H1 (cell line): ENCODE measurements at regions not wholly inside any gene's neighbourhood (a gene's known extent, or its start where the extent isn't known, plus 50 kb on each side); places are given as distances from the start of the nearest gene placed in this dataset.

ENCODE experiments used
- CTCF ChIA-PET: fragments of 300-600 bp; sonication (Branson Sonifier 250); formaldehyde crosslinking; loops from one replicate; lab custom pipeline; 2021; ENCODE audit not compliant: partially characterized antibody; lab: Charles Lee
- POLR2A ChIA-PET: fragments of 300-600 bp; sonication (Branson Sonifier 250); formaldehyde crosslinking; loops from one replicate; lab custom pipeline; 2021; ENCODE audit warnings: inconsistent platforms; ENCODE audit not compliant: partially characterized antibody; lab: Charles Lee
- DNase-seq, 2 experiments: peaks; one replicate each; pipeline versions ENCODE4 v3.0.0 to v3.0.0-alpha.2; 2010 to 2022; ENCODE audit warnings: low spot score in 2 of 2, low read depth in 1 of 2, mixed read lengths in 1 of 2
- FAIRE-seq: peaks from 2 replicates; lab custom pipeline; 2011; peaks lifted over from hg19 to GRCh38; lab: Jason Lieb, UNC
- H2AFZ ChIP-seq: 2 replicates; pipeline ENCODE4 v1.8.1; 2012; ENCODE audit warnings: low read length, inconsistent platforms
- H2AK5ac ChIP-seq: 2 replicates; pipeline ENCODE4 v1.6.1; 2013; ENCODE audit warnings: low read depth, low read length
- H2BK120ac ChIP-seq: replicated peaks from 2 replicates; pipeline ENCODE3; 2013; ENCODE audit warnings: low read depth, low read length, inconsistent platforms
- H2BK12ac ChIP-seq: 2 replicates; pipeline ENCODE4 v1.6.1; 2013; ENCODE audit warnings: low read depth, low read length
- H2BK15ac ChIP-seq: 2 replicates; pipeline ENCODE4 v1.6.1; 2013; ENCODE audit warnings: low read length
- H2BK20ac ChIP-seq: 2 replicates; pipeline ENCODE4 v1.6.1; 2013; ENCODE audit warnings: low read length
- H2BK5ac ChIP-seq: 2 replicates; pipeline ENCODE4 v1.6.1; 2013; ENCODE audit warnings: low read depth, low read length
- H3K14ac ChIP-seq: 2 replicates; pipeline ENCODE4 v1.6.1; 2013; ENCODE audit warnings: inconsistent platforms; ENCODE audit not compliant: insufficient read length
- H3K18ac ChIP-seq: 2 replicates; pipeline ENCODE4 v1.6.1; 2013; ENCODE audit warnings: low read length; ENCODE audit errors: extremely low read depth
- H3K23ac ChIP-seq: 2 replicates; pipeline ENCODE4 v1.6.1; 2013; ENCODE audit warnings: inconsistent platforms; ENCODE audit not compliant: insufficient read length
- H3K23me2 ChIP-seq: 2 replicates; pipeline ENCODE4 v1.6.1; 2013; ENCODE audit warnings: low read depth, low read length
- H3K27ac ChIP-seq: 2 replicates; pipeline ENCODE4 v1.6.1; 2011; ENCODE audit warnings: low read depth, low read length, inconsistent platforms
- H3K27me3 ChIP-seq, 4 experiments: replicated peaks in 1 of 4; 1 replicate in 1 of 4; 2 replicates in 3 of 4; pipeline versions ENCODE4 v1.6.1 to v1.8.1; 2011 to 2013; ENCODE audit warnings: low read length in 3 of 4, mild to moderate bottlenecking in 3 of 4, inconsistent platforms in 2 of 4, mixed read lengths in 2 of 4, moderate library complexity in 1 of 4; ENCODE audit not compliant: control insufficient read depth in 3 of 4, insufficient read depth in 3 of 4; ENCODE audit errors: extremely low read depth in 1 of 4
- H3K36me3 ChIP-seq, 4 experiments: 2 replicates each; pipeline versions ENCODE4 v1.6.1 to v1.8.1; 2011 to 2013; ENCODE audit warnings: mild to moderate bottlenecking in 4 of 4, low read length in 3 of 4, moderate library complexity in 2 of 4, control low read depth in 1 of 4, inconsistent platforms in 1 of 4; ENCODE audit not compliant: insufficient read depth in 4 of 4, control insufficient read depth in 2 of 4
- H3K4ac ChIP-seq: replicated peaks from 2 replicates; pipeline ENCODE3; 2013; ENCODE audit warnings: low read length, low read depth, mixed read lengths, inconsistent platforms; ENCODE audit not compliant: insufficient read length
- H3K4me1 ChIP-seq, 4 experiments: replicated peaks in 1 of 4; 1 replicate in 1 of 4; 2 replicates in 3 of 4; pipeline versions ENCODE4 v1.6.1 to v1.8.1; 2011 to 2013; ENCODE audit warnings: low read length in 3 of 4, inconsistent platforms in 2 of 4, mixed read lengths in 1 of 4; ENCODE audit not compliant: insufficient read depth in 4 of 4, control insufficient read depth in 3 of 4
- H3K4me2 ChIP-seq, 2 experiments: 2 replicates each; pipeline versions ENCODE4 v1.6.1 to v1.8.1; 2011 to 2013; ENCODE audit warnings: low read depth in 2 of 2, low read length in 2 of 2, control low read depth in 1 of 2, inconsistent platforms in 1 of 2, mild to moderate bottlenecking in 1 of 2; ENCODE audit not compliant: insufficient read depth in 1 of 2
- H3K4me3 ChIP-seq, 4 experiments: fragments of 200-600, 300-600 bp in 1 of 4; sonication (generic), shearing (Covaris generic), sonication (Bioruptor Twin) in 1 of 4; 2 replicates each; pipeline versions ENCODE4 v1.5.1 to v1.8.1; 2011 to 2016; ENCODE audit warnings: low read length in 4 of 4, low read depth in 3 of 4, control low read depth in 2 of 4, inconsistent platforms in 2 of 4, mild to moderate bottlenecking in 2 of 4, mixed read lengths in 1 of 4, moderate library complexity in 1 of 4; ENCODE audit not compliant: insufficient read depth in 2 of 4; ENCODE audit errors: extremely low read depth in 1 of 4
- H3K56ac ChIP-seq: replicated peaks from 2 replicates; pipeline ENCODE3; 2013; ENCODE audit warnings: low read depth, mild to moderate bottlenecking, mixed read lengths, low read length, inconsistent platforms; ENCODE audit not compliant: insufficient read length
- H3K79me1 ChIP-seq: 2 replicates; pipeline ENCODE4 v1.6.1; 2013; ENCODE audit warnings: low read depth, low read length, control low read depth
- H3K79me2 ChIP-seq, 2 experiments: 2 replicates each; pipeline versions ENCODE4 v1.6.1 to v1.8.1; 2012 to 2013; ENCODE audit warnings: low read length in 2 of 2, mild to moderate bottlenecking in 2 of 2, inconsistent platforms in 1 of 2; ENCODE audit not compliant: insufficient read depth in 2 of 2, control insufficient read depth in 1 of 2
- H3K9ac ChIP-seq, 4 experiments: replicated peaks in 1 of 4; 1 replicate in 1 of 4; 2 replicates in 3 of 4; pipeline versions ENCODE4 v1.6.1 to v1.8.1; 2011 to 2013; ENCODE audit warnings: low read depth in 3 of 4, low read length in 3 of 4, control low read depth in 2 of 4, mild to moderate bottlenecking in 2 of 4, moderate library complexity in 2 of 4, inconsistent platforms in 1 of 4; ENCODE audit errors: extremely low read depth in 1 of 4
- H3K9me3 ChIP-seq, 2 experiments: 2 replicates each; pipeline versions ENCODE4 v1.6.1 to v1.8.1; 2012 to 2013; ENCODE audit warnings: mild to moderate bottlenecking in 2 of 2, moderate library complexity in 2 of 2, control low read depth in 1 of 2, inconsistent platforms in 1 of 2, low read depth in 1 of 2, low read length in 1 of 2, mixed read lengths in 1 of 2; ENCODE audit not compliant: insufficient read depth in 2 of 2
- H4K20me1 ChIP-seq, 2 experiments: replicated peaks in 1 of 2; 2 replicates each; pipeline versions ENCODE3 to v1.8.1; 2011 to 2013; ENCODE audit warnings: inconsistent platforms in 2 of 2, low read length in 2 of 2, mild to moderate bottlenecking in 1 of 2; ENCODE audit not compliant: insufficient read depth in 2 of 2, control insufficient read depth in 1 of 2
- H4K5ac ChIP-seq: 2 replicates; pipeline ENCODE4 v1.6.1; 2013; ENCODE audit warnings: low read length, low read depth, mixed read lengths, inconsistent platforms; ENCODE audit not compliant: insufficient read length
- H4K8ac ChIP-seq: 2 replicates; pipeline ENCODE4 v1.8.0; 2013; ENCODE audit warnings: mild to moderate bottlenecking, moderate library complexity, low read length, inconsistent platforms; ENCODE audit not compliant: insufficient read depth; ENCODE audit errors: extremely low read depth
- H4K91ac ChIP-seq: replicated peaks from 2 replicates; pipeline ENCODE3; 2013; ENCODE audit warnings: low read length, mixed read lengths, inconsistent platforms; ENCODE audit not compliant: insufficient read length
- WGBS, 2 experiments: shearing (Covaris generic) in 1 of 2; methylation state at CpG; one replicate each; pipeline versions ENCODE4 v1.1.6 to v1.1.7; 2013 to 2015; ENCODE audit warnings: low lambda C conversion rate in 2 of 2, mixed read lengths in 2 of 2, inconsistent platforms in 1 of 2, low coverage in 1 of 2, missing lambda C conversion rate in 1 of 2; ENCODE audit not compliant: insufficient replicate concordance in 2 of 2, insufficient coverage in 1 of 2, insufficient read length in 1 of 2; ENCODE audit errors: extremely low coverage in 1 of 2, missing lambda C conversion rate in 1 of 2; 5-methylcytosine and 5-hydroxymethylcytosine counted together

DNA sequence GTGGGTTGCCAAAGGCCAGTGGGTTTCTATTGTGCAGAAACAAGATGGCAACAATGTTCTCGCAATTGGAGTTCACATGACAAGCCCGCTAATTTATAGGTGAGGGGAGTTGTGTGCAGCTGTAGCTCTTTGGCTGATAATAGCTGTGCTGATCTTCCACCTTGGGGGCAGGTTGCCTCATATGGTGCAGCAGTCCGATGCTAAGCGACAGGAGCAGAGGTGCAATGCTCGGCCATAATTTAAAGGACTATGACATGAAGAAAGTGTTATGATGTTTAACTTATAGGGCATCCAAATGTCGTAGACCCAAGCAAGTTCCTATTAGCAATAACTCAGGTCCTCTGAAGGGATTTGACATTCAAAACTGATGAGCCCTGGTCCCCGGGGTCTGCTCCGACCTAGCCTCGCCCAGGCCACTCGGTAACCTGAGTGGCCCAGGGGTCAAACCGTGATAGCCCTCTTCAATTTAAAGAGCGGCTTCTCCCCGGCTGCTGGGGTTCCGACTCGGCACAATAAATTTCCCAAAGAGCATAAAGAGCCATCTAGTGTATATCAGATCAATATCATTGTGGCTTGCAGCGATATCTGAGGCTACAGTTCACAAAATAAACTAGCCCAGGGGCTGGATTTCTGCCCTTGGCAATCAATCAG is 724.0 kb downstream of the IRX1 start:
- CTCF ChIA-PET, result interaction anchor here (1.3 kb wide), 1 partner anchor 23 kb away, joined by 5 read pairs; no protein-coding TSS in a partner anchor
- H2AK5ac ChIP-seq, result no peak overlapping the region
- H3K4ac ChIP-seq, result no peak overlapping the region
- H3K27ac ChIP-seq, result no peak overlapping the region
- no peaks in the 10 kb centered on the region for H3K23me2 ChIP-seq
- no peak overlapping the region for H3K18ac ChIP-seq
- no peaks in the 10 kb centered on the region for H3K36me3 ChIP-seq
- no peak for DNase-seq
- no peak overlapping the region for H3K4me2 ChIP-seq
- H3K9me3 ChIP-seq, result no peaks in the 10 kb centered on the region
- H4K5ac ChIP-seq, result no peak overlapping the region
- H4K91ac ChIP-seq, result no peak overlapping the region
- no peaks in the 10 kb centered on the region for H3K4me1 ChIP-seq
- no peak for FAIRE-seq
- H2BK20ac ChIP-seq, result no peak overlapping the region
- no peak overlapping the region for H3K14ac ChIP-seq
- H3K4me3 ChIP-seq, result no peak overlapping the region
- no peaks in the 10 kb centered on the region for H3K27me3 ChIP-seq
- H2BK5ac ChIP-seq, result no peak overlapping the region
- no peak overlapping the region for H2AFZ ChIP-seq
- WGBS, 2 experiments, result 95% methylated on average over 16 of the region's 16 CpGs; no CpG with 5 or more reads in 1 of the 2 experiments
- H2BK15ac ChIP-seq, result no peak overlapping the region
- no peaks in the 10 kb centered on the region for H4K20me1 ChIP-seq
- H4K8ac ChIP-seq, result no peak overlapping the region
- no peak overlapping the region for H3K9ac ChIP-seq
- H2BK12ac ChIP-seq, result no peak overlapping the region
- POLR2A ChIA-PET, result no interaction called here
- no peaks in the 10 kb centered on the region for H3K79me1 ChIP-seq
- H3K56ac ChIP-seq, result no peak overlapping the region
- no peak overlapping the region for H3K23ac ChIP-seq
- no peaks in the 10 kb centered on the region for H3K79me2 ChIP-seq
- H2BK120ac ChIP-seq, result no peak overlapping the region
